SK-N-SH (cell line): ENCODE measurements at regions not wholly inside any gene's neighbourhood (a gene's known extent, or its start where the extent isn't known, plus 50 kb on each side); places are given as distances from the start of the nearest gene placed in this dataset.

Source experiments
- CHD2 ChIP-seq: fragments of 150-350 bp; IDR thresholded peaks from 2 replicates; pipeline ENCODE4 v1.6.1; 2018; ENCODE audit warnings: low read length; ENCODE audit not compliant: partially characterized antibody
- TF ChIP-seq, protein P1 (sequence below): fragments of 200-600 bp; sonication (generic); IDR thresholded peaks from 2 replicates; pipeline ENCODE4 v1.6.1; 2017; ENCODE audit warnings: antibody characterized with exemption, mild to moderate bottlenecking, moderate library complexity
- TF ChIP-seq, protein P2 (sequence below): IDR thresholded peaks from 2 replicates; pipeline ENCODE4 v1.4.0; 2012; ENCODE audit warnings: low read depth

DNA sequence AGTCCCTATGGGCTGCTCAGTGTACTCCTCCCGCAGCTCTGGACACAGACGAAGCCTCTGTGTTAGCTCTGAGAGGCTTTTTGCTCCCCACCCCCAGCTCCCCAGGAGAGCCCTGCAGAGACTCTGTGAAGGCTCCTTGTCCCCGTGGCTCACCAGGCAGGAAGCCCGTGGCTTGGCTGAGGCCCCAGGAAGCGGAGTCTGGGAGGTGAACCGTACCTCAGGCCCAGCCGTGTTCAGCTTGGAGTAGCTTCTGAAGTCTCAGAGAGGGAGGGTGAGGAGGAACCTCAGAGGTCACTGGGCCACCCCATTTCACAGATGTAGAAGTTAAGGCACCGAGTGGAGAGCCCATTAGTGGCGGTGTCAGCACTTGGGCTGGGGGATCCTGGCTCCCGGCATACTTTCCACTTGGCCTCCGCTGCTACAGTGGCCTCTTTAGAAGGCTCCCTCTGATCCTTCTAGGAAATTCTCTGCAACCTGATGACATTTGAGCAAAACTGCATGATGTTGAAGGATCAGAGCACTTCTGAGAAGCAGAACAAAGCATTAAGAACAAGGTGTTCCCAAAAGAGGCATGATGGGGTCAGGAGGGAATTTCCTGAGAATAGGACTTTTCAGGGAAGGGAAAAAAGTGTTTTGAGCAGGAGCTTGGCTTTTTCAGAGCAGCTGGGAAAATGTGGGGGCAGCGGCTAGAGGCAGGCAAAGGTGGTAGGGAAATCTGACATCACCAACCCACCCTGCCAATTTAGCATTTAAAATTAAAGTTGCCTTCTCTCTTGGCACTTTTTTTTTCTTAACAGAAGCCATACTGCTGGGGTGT is 79.1 kb downstream of the MCFD2 start:
- TF ChIP-seq, protein P1, sequence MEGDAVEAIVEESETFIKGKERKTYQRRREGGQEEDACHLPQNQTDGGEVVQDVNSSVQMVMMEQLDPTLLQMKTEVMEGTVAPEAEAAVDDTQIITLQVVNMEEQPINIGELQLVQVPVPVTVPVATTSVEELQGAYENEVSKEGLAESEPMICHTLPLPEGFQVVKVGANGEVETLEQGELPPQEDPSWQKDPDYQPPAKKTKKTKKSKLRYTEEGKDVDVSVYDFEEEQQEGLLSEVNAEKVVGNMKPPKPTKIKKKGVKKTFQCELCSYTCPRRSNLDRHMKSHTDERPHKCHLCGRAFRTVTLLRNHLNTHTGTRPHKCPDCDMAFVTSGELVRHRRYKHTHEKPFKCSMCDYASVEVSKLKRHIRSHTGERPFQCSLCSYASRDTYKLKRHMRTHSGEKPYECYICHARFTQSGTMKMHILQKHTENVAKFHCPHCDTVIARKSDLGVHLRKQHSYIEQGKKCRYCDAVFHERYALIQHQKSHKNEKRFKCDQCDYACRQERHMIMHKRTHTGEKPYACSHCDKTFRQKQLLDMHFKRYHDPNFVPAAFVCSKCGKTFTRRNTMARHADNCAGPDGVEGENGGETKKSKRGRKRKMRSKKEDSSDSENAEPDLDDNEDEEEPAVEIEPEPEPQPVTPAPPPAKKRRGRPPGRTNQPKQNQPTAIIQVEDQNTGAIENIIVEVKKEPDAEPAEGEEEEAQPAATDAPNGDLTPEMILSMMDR = no peak
- TF ChIP-seq, protein P2, sequence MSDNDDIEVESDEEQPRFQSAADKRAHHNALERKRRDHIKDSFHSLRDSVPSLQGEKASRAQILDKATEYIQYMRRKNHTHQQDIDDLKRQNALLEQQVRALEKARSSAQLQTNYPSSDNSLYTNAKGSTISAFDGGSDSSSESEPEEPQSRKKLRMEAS = peak; percentile 78; the same call in 1 of the 2 replicates
- no peak for TF ChIP-seq CHD2
